ENCODE measurements at regions not wholly inside any gene's neighbourhood (a gene's known extent, or its start where the extent isn't known, plus 50 kb on each side); places are given as distances from the start of the nearest gene placed in this dataset.
"Not testable (repeated sequence)": the region's sequence is repeated elsewhere in the genome, so short reads cannot be mapped to it uniquely, and the experiment has no call there.

DNA sequence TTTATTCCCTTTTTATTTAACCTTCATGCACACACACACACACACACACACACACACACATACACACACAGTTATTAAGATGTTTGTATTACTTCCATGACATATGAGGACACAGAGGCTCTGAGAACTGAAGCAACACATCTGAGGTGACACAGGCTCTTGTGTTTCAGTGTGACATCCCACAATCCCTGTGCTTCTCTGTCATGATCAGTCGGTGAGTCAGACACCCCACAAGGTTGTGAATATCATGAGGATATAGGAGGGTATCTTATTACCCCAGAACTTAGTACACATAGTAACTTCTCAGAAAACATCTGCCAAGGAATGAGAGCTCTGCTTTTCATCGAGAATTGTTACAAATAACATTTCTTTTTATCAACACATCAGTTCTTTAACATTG lies 459.3 kb downstream of the PLPP3 start:
- no peak for DNase-seq (ENCODE audit: low spot score)

DNA sequence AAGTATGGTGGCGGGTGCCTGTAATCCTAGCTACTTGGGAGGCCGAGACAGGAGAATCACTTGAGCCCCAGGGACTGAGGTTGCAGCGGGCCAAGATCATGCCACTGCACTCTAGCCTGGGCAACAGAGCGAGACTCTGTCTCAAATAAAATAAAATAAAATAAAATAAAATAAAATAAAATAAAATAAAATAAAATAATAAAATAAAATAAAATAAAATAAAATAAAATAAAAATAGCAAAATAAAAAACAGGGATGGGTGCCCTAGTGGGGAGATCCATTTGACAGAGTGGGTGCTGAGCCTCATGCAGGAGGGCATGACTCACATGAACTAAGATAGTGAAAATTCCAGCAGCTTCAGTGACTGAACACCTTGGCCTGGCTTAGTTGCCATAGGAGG lies 460.7 kb downstream of the PLPP3 start:
- not testable (repeated sequence) for DNase-seq (ENCODE audit: low spot score)

DNA sequence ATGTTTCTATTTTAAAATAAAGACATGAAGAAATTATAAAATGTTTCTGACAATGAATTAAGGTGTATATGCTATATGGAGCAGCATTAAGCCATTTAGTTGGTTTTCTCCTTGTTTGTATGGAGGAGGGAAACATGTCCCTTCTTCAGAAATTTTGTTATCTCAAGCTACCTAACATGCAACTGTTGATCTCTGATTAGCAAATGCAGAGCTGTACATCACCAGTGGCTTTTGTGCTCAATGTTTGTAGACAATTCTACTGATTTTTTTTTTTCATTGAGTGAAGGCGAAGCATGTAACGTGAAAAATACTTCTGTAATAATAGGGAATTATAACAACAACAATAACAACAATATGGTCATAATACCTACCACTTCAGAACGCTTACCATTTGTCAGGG lies 463.7 kb downstream of the PLPP3 start:
- DNase-seq (ENCODE audit: low spot score): no peak

DNA sequence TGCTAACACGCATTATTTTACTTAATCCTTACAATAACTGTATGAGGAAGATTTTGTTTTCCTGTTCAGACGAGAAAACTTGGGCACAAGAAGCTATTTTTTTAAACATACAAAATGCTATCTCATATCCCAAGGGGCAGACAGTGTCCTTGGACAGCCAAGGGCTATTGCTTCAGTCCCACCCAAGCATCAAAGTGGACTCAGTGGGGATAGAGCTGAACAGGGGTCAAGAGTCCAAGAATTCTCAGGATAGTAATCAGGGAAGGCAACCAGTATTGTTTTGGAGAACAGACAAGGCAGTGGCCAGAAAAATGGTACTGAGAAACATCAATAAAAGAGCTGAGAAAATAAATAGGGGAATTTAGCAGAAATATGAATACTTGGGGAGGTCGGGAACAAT lies 465.7 kb downstream of the PLPP3 start:
- no peak for DNase-seq (ENCODE audit: low spot score)

DNA sequence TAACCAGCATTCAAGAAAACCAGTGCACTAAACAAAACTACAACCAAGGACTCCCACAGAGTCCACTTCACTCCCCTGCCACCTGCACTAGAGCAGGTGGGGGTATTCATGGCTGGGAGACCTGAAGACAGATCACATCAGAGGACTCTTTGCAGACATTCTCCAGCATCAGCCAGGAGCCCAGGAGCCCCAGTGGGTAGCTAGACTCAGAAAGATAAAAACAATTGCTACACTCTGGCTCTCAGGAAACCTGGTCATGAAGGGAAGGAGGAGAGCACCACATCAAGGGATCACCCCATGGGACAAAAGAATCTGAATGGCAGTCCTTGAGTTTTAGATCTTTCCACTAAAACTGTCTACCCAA lies 472.1 kb downstream of the PLPP3 start:
- no peak for DNase-seq (ENCODE audit: low spot score)

DNA sequence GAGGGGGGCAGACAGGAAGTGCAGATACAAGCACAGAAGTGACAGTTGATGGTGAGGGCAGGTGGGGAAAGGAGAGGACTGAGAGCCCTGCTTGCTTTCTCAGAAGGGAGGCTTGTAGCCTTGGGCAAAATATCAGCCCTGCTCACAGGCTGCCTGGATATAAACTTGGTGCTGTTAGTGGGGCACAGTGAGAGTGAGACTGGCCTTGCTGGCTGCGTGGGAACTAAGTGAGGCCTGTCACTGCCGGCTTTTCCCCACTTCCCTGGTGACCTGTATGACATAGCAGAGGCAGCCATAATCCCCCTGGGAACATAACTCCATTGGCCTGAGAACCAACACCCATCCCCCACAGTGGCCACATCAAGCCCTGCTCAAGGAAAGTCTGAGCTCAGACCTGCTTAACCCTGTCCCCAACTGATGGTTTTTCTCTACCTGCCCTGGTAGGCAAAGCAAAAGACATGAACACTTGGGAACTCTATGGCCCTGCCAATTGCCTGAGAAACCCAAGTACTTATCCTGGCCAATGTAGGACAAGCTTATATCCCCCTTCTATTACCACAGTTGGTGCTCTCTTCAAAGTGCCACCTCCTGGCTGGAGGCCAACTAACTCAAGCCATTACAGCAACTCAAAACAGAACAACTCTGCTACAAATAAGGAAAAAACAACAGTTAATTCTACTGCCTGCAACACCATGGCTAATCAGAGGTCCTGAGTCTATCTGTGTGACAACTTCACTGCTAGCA lies 472.7 kb downstream of the PLPP3 start:
- DNase-seq (ENCODE audit: low spot score): no peak

DNA sequence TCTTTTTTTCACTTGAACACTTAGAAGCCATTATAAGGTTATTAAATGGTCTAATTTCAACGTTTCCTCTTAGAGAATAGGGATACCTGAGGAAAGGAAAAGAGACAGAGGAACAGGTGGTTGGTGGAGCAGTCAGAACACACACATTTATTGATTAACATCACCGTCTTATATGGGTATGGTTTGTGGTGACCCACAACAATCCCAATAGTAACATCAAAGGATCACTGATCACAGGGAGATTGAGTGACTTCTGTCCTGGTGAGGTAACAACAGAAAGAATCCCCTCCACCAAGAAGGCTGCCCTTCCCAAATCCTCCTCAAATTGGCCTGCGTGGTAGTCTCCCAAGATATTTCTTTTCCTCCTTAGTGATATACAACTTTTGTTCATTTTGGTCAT lies 474.0 kb downstream of the PLPP3 start:
- no peak for DNase-seq (ENCODE audit: low spot score)

DNA sequence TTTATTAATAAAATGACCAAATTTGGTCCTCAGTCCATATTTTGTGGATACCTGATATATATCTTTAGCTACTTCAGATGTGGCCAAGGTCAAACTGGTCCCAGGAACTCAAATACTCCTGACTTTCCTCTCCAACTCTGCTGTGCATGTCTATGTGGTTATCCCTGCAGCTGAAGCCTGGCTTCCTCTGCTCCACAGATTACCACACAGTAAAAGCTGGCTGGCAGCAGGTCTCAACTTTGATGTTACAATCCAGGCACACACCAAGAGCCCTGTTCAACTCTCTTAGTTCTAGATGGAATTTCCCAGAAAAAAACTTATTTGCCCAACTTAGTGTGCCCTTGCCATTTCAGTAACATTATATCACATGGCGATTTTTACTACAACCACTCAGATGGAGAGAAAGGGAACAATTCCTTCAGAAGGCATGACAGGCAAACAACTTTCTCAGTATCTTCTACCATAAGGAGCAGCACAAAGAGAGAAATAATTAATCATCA lies 479.5 kb downstream of the PLPP3 start:
- DNase-seq (ENCODE audit: low spot score): peak; percentile 38

DNA sequence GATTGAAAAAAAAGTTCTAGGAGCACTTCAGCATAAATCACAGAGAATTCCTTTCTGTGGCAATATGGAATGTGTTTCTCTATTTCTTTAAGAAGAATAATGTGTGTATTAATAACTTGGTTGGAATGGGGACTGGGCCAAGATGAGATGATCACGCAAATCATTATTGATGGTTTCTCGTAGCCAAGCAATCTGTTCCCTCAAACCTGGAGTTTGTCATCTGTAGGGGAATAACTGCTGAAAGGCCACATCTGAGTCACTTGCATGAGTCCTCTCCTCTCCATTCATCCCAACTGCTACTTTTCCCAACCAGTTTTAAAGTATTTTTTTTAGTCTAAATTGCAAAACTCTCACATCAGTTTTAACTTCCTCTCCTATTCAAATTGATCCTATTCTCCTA lies 480.4 kb downstream of the PLPP3 start:
- peak; percentile 73 for DNase-seq (ENCODE audit: low spot score)

DNA sequence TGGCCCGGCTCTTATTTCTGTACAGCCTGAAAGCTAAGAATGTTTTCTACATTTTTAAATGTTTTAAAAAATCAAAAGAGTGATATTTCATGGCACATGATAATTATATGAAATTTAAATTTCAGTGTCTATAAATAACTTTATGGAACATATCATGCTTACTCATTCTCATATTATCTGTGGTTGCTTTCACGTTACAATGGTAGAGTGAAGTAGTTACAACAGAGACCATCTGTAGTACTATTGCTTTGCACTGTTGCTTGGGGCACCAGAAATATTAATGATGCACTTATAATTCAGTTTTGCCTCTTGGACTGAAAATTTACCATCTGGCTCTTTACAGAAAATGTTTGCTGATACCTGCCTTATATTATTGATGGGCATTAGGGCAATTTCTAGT lies 481.6 kb downstream of the PLPP3 start:
- DNase-seq (ENCODE audit: low spot score): no peak

DNA sequence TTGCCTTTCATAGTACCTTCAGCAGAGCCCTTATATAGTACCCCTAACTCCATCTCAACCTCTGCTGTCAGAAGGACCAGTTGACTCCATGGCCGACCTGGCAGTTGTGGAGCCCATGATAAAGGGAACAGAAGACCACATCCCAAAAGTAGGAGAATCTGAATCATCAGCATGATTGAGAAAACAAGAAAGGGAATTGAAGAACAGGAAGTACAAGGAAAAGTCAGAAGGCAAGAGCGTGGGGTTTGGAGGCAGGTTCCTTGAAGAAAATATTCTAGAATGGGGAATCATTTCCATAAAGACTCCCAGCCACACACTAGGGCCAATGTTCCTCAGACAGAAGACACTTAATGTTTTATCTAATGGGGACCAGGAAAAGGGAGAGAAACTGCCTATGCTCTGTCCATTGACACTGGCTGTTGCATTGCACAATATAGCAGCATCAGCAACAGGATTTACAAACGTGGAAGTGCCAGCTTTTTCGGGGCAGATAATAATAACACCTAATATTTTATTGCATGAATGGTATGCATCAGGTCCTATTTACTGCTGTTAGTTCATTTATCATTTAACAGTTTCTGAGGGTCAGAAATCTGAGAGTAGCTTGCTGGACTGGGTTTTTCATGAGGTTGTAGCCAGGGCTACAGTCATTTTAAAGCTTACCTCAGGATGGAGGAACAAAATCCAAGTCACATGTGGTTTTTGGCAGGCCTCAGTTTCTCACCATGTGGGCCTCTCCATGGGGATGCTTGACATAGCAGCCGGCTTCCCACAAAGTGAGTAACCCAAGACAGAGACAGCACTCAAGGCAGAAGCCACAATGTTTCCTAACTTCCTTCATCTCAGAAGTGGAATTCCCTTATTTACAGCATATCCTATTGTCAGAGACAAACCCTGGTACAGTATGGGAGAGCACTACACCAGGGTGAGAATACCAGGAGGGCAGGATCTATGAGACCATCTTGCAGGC lies 483.4 kb downstream of the PLPP3 start:
- peak; percentile 74 for DNase-seq (ENCODE audit: low spot score)

DNA sequence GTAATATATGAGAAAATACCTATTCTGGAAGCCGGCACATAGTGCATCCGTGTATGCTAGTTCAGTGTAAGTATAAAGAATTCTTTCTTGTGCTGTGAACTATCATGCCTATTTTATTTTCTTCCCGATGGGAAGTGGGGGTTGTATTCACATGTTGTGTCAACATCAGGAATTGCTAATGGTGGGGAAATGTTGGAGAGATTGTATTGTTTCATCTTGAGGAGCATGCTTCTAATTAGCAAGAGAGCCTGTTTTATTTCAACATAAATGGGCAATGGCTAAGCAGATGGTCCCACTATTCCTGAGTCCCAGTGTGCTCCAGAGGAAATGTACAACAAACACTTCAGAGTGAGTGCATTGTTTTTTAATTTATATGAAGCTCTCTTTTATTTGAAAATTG lies 485.2 kb downstream of the PLPP3 start:
- peak; percentile 40 for DNase-seq (ENCODE audit: low spot score)

DNA sequence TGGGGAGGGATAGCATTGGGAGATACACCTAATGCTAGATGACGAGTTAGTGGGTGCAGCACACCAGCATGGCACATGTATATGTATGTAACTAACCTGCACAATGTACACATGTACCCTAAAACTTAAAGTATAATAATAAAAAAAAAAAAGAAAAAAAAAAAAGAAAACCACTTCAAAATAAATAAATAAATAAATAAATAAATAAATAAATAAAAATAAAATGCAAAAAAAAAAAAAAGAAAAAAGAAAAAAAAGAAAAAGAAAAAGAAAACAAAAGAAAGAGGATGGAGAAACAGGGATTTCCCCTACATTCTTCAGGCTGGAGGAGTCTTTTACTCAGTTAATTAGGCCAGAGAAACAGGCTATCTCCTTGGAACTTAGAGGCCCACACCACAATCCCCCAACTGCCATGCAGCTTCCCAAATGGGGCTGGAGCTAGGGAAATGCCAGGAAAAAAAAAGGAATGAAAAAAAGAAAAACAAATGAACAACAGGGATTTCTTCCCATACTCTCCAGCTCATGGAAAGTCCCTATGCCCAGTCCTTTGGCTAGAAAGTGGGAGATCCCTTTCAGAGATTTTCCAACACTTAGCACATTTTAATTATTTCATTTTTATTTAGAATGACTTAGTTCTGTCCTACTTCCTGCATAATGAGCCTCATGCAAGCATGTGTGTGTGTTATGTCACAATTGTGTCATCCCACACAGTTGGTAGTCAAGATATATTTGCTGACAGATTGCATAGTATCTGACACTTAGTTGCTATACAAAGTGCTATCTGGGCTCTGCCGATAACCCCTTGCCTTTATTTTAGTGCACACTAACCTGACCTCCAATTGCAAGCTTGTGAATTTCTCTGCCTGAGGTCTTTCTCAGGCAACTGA lies 486.4 kb downstream of the PLPP3 start:
- DNase-seq (ENCODE audit: low spot score): peak; percentile 29

DNA sequence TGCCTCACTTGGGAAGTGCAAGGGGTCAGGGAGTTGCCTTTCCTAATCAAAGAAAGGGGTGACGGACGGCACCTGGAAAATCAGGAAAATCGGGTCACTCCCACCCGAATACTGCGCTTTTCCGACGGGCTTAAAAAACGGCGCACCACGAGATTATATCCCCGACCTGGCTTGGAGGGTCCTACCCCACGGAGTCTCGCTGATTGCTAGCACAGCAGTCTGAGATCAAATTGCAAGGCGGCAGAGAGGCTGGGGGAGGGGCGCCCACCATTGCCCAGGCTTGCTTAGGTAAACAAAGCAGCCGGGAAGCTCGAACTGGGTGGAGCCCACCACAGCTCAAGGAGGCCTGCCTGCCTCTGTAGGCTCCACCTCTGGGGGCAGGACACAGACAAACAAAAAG lies 489.5 kb downstream of the PLPP3 start:
- DNase-seq (ENCODE audit: low spot score): not testable (repeated sequence)

DNA sequence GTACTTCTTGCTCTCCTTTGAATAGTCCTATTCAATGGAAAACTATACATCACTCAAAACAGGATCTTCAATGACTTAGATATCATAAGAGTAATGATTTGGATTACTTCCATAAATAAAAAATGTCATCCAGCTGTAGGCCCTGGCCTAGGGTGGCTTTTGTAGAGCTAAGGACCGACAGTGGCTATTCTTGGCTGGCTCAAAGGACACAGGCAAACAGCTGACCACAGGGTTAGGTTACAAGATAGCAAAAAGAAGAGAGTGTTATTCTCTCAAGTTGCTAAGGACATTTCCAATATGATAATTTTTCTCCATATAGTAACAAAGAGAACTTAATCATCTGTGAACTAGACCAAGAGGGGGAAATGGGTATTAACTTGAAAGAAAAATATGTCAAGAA lies 495.1 kb downstream of the PLPP3 start:
- DNase-seq (ENCODE audit: low spot score): no peak

DNA sequence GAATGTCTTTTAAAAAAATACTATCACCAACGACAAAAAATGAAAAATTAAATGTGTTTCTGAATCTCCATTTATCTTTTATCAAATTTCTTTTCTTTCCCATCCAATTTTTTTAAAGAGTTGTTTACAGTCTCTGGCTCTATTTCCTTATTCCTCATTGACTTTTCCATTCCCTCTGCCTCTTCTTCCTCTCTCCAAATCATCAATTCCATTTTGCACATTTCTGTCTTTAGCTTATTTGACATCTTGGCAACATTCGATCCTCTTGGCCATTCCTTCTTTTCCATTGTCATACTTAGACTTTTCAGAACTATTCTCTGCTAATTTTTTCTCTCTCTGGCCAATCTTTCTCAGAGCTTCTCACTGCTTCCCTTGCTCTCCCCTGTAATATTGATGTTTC lies 497.6 kb downstream of the PLPP3 start:
- no peak for DNase-seq (ENCODE audit: low spot score)

DNA sequence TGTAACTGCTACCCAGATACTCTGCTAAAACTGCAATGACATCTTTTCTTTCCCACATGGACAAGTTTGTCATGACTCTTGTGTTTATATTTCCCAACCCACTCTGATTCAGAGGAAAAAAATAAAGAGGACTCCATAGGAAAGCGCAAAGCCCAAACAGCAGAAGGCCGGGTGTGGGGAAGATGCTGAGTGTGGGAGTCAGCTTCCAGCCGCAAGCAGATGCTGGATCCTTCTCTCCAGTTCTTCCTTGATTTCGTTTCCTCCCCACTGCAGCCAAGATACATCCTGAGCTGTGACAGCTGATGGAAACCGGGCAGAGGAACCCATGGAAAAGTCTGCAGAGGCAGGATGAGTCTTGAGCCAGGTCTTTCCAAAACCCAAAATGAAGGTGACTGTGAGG lies 498.2 kb downstream of the PLPP3 start:
- peak; percentile 78 for DNase-seq (ENCODE audit: low spot score)

DNA sequence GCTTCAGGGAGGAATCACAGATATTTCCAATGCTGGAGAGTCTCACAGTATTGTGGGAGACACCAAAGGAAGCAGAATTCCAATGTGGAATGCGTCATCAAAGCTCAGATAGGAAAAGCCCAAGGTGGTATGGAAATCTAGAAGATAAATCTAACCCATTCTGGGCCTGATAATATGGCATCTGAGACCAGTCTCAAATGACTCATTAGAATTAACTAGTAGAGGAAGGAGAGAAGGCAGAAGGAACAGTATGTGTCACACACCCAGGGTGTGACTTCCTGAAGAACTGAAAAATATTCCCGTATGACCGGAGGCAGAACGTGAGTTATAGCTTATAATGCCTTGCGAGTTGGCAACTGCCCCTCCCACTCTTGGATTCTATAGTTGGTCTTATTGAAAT lies 499.2 kb downstream of the PLPP3 start:
- no peak for DNase-seq (ENCODE audit: low spot score)

DNA sequence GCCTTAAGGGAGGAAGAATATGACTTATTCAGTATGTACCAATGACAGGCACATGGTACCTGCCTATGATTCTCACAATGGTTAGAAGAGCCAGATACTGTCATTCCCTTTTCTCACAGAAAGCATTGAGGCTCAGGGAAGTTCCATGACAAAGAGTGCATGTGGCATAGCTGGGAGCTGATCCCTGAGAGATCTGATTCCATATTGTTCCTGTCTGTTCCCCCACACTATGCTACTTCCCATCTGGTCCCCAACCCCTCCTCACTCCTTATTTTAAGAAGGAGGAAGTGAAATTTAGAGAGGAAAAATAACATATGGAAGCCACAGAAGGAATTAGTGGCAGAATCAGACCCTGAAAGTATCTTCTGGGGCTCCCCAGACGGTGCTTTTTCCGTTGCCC lies 500.0 kb downstream of the PLPP3 start:
- DNase-seq (ENCODE audit: low spot score): no peak

DNA sequence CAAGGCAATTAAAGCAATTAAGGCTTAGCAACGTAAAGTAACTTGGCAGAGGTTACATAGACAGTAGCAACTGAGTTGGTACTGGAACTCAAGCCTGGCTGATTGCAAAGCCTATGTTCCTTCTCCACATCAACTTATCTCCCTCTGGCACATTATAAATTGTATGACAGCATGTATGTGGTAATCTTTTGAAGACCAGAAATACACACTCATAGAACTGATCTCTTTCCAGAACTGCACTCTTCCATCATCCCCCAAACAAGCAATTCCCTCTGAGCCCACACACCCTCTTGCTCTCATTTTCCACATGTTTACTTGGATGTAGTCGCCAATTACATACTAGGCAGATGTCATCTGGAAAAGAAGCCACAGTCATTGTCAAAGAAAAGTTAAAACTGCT lies 502.2 kb downstream of the PLPP3 start:
- DNase-seq (ENCODE audit: low spot score): no peak

DNA sequence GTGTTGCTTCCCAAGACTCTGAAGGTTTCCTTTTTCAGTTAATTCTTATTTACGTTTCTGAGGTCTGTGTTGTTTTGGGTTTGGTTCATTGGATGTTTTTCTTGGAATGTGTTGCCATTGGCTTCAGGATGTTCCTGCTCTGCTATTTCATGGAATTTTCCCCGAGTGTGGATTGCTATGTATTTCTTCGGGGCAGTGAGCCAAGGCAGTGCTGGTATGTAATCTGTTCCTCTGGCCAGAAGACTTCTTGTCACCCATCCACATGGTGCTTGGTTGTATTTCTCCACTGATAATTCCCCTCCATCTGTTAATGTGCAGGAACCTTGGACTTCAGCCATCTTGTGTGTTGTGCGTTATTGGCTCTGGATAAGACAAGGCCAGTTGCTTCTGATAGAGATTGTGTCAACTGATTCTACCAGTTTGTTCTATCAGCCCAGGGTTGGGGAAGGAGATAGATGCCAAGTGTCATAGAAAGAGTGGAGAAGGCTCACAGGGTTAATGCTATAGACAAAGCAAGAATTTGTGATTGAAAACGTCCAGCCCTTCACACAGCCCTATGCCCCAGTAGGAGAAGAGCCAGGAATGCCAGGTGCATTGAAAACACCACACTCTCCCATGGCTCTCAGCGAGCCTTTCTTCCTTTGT lies 505.2 kb downstream of the PLPP3 start:
- peak; percentile 68 for DNase-seq (ENCODE audit: low spot score)

DNA sequence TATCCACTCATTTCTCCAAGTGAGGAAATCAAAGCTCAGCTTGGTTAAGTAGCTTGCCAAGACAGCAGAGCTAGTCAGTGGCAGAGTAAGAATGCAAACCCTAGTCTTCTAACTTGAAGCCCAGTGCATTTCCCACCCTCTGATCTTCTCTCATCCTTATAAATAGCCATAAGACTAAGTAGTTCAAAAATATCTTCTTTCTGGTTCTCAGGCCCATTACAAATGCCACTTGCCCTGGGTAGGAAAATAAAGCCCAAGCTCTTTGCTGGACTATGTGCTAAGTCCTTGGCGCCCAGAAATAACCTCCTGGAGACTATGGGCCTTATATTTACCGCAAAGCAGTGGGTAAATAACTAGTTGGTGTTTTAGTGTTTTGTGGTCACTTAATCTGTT lies 505.8 kb downstream of the PLPP3 start:
- DNase-seq (ENCODE audit: low spot score): no peak

All from GM03348 (cell line).